GM19238 (cell line): ENCODE measurements at regions not wholly inside any gene's neighbourhood (a gene's known extent, or its start where the extent isn't known, plus 50 kb on each side); places are given as distances from the start of the nearest gene placed in this dataset.

Source experiments
- DNase-seq: peaks from one replicate; pipeline ENCODE4 v3.0.0; 2011; ENCODE audit warnings: low spot score; ENCODE audit not compliant: insufficient read length

DNA sequence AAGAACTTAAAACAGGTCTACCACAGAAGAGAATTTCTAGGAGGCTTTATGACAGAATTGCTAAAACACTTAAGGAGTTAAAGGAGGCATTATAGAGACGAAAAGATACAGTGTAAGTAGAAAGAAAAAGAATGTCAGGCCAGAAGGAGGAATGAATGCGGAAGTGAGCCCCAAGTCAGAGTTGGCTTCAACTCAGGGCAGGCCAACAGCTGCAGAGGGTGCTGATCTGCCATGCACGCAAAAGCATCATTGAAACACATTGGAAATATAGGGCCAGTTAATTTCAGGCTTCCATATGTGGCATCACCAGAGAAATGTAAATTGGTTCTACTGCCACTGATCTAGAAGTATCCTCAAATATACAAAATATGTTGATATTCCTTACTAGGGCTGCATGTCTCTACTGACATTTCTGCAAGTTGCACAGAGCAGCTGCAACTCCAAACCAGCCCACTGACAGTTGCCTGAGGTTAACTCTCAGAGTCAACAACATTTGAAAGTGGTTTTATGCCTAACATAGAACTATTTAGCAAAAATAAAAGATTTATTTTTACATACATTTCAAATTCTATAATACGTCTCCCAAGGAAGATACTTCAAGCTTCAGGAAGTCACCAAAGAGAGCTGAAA is 324.1 kb downstream of the C11orf87 start:
- no peak for DNase-seq

DNA sequence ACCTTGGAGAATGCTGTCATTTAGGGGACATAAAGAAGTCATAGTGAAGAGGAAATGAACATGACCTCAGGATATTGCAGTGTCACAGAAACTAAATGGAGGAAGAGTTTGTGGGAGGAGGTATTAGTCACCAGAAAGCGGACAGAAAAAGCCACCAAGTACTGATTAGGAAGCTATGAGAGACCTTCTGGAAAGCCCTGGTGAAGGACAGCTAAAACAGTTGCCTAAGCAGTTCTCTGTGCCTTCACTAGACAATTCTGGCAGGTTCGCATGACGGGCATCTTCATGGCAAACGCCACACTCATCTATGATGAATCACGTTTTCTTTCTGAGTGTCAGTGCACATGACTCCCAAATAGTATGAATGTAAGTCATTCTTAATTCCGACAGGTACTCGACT is 325.8 kb downstream of the C11orf87 start:
- no peak for DNase-seq

DNA sequence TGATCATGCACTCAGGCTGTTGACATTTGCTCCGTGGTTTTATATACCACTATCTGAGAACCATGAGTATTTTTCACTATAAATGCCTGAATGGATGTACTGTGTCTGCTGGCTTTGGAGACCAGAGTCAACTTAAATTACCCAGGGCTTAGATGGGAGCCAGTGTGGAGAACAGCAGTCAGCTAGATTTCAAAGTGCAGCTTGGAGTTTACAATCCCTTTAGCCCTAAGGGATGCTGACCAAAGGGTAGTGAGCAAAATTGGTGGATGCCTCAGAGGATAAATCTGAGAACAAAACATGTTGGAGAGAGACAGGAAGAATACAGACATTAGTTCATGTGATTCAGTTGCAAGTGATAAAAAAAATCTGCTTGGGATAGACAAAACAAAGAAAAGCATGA is 327.5 kb downstream of the C11orf87 start:
- DNase-seq: no peak

DNA sequence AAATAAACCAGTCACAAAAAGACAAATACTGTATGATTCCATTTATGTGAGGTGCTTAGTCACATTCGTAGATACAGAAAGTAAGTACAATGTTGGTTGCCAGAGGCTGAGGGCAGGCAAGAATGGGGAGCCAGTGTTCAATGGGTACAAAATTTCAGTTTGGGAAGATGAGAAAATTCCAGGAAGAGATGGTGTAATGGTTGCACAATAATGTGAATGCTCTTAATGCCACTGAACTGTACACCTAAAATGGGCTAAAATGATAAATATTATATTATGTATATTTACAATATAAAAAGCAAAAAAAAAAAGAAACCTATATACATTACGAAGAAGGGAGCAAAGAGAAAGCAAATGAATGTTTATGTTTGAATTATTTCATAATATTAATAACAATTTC is 329.0 kb downstream of the C11orf87 start:
- DNase-seq: no peak

DNA sequence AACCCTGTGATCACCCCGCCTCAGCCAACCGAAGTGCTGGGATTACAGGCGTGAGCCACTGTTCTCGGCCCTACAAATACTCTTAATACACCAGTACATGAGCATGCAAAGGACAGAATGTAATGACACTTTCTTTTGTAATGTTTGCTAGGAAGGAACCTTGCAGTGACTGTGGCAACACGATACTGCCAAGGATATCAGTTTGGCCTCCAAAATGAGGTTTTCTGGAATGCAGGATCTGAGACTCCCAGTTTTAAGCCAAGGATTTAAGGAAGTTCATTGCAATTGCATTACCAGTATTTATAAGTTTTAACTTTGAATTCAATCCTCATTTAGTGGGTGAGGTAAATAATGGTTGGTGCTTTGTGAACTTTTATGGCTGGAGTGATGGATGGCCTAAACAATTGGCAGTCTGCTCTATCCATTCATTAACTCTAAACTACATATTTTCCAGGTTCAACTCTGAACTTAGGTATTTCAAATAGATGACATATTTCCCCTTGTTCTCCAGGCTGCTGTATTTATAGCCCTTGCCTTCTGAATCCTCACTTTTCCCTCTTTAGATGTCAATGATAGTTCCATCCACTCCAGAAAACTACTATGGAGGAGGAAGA is 330.3 kb downstream of the C11orf87 start:
- DNase-seq: no peak

DNA sequence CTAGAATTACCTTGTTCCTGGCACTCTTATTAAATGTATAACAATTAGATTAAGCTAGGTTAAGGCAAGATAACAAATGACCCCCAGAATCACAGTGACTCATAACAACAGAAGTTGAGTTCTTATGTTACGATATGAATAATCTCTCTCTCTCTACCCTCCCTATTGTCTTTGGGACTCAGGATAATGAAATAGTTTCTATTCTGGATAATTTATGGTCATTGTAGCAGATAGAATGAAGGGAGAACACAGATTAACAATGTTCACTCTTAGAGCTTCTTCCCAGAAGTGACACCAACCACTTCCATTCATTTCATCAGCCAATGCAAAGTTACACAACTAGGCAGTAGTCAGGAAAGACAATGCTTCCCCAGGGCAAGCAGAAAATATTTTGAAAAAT is 334.5 kb downstream of the C11orf87 start:
- no peak for DNase-seq

DNA sequence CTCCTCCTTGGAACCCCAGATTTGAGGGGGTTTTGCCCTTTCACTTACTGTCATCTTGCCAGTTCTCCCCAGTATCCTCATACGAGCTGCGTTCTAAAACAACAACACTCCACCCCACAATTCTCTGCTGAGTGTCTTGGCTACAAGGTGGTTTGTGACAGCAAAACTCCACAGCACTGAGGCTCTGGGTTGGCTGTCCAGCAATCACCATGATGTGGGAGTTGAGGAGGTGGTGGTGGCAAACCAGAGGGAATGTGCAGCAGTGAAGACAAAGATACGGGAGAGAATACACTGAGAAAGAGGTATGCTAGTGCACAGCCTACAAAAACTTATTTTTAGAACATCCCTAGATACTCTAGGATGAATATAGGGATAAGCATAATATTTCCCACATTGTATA is 335.0 kb downstream of the C11orf87 start:
- no peak for DNase-seq

DNA sequence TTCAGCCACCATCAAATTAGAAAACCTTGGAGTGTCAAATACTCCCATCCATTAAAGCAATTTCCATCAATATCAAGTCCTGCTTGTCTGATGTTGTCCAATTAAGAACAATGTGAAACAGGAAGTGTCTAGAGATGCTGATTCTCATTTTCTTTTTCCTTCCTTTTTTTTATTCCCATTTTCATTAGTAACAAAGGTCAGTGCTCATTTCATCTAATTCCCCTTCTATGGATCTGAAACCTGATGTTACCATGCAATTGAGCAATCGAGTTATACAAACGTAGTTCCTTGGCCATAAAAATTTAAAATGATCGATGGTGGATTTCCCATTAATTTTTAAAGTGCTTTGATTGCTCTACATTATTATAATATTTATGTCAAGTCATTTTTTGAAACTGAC is 330.6 kb upstream of the ZC3H12C start:
- DNase-seq: no peak

DNA sequence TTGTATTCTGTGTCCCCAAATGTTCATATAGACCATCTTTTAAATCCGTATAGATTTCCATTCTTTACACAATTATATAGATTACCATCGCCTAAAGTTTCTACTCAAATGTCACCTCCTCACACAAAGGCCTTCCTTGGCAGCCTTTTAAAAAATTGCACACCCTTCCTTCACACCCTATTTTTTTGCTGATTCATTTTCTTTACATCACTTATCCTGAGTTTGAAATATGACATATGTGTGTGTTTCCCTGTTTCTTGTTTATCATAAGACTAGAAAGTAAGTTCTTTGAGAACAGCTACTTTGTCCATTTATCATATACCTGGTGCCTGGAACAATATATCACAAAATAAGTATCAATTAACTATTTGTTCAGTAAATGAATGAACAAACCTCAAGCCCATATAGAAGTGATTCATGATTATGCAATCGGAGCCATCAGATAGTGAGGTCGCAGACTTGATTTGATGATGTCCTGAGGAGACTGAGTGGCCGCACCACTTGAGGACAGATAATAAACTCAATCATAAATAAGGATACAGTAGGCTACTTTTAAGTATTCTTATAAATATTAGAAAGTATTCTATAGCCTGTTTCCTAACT is 327.4 kb upstream of the ZC3H12C start:
- no peak for DNase-seq

DNA sequence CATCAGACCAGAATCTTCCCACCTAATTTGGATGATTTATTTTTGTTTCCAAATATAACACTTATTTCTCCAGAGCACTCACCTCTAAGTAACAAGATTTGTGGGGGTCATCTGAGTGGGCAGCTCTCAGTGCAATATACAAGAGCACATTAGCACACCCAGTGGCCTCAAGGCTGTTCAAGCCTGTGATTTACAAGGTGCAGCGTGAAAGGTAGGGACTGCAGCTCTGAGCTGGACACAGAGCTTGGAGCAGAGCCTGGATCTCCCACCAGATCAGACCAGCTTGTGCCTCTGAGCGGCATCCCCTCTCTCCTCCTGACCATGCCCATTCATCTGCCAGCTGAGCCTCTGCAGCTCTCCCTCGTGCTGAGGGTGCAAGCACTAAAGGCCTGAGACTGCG is 323.3 kb upstream of the ZC3H12C start:
- no peak for DNase-seq

DNA sequence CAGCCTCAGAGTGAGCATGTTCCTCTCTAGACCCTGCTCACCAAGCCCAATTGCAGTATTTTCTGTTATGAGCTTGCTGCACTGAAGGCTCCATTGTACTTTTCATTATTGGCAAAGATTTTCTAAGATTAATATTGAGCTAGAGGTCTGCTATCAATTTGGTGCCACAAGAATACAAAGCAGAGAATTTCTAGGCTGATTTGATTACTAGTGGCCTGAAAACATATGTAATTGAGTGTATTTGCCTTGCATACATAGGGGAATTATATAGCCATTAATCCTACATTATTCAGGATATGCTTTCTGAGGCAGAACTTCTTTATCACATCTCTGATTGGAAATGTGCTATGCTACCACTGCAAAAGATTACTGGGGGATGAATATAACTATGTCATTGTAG is 322.9 kb upstream of the ZC3H12C start:
- no peak for DNase-seq

DNA sequence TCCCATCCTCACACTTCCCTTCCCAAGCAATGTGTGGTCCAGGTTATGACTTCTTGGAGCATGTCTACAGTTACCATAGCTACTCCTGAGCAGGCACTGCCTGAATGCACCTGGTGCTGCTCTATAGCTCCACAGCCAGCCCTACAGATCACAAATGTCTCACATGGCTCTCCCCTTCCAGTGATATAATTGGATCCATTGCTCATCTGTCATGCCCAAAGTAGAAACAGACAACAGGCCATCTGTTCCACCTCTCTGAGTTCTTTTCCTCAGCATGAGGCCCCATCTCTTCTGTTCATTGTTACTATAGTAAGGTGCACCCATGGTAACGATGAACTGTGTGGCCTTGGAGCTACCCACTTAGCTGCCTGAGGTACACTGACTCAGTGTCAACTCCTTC is 320.3 kb upstream of the ZC3H12C start:
- DNase-seq: no peak

DNA sequence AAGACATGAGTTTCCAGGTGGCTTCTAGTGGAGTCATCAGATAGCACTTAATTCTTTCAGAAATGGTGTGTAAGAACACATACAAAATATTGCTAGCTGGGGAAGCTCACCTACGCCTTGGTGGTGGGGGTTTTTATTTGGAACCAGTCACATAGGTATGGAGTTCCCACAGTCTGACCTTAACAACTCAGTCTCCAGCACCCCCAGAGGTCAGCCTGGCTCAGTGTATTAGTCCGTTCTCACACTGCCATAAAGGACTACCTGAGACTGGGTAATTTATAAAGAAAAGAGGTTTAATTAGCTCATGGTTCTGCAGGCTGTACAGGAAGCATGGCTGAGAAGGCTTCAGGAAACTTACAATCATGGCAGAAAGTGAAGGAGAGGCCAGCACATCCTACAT is 317.5 kb upstream of the ZC3H12C start:
- no peak for DNase-seq

DNA sequence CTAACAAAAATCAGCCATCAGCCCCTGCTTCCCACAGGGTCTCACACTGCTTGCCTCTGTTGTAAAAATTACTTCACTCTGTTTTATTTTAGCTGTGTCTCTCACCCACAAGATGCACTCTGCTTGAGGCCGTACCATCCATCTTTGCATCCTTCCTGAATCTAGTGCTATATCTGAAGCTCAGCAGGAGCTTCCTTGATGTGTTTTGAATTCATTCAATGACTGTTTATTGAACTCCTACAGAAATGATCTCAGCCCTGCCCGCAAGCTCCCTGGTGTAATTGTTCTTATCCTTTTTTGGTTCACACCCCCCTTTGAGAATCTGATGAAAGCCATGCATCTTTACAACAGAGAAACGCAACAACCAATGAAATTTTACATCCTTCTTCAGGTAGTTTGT is 310.2 kb upstream of the ZC3H12C start:
- DNase-seq: no peak

DNA sequence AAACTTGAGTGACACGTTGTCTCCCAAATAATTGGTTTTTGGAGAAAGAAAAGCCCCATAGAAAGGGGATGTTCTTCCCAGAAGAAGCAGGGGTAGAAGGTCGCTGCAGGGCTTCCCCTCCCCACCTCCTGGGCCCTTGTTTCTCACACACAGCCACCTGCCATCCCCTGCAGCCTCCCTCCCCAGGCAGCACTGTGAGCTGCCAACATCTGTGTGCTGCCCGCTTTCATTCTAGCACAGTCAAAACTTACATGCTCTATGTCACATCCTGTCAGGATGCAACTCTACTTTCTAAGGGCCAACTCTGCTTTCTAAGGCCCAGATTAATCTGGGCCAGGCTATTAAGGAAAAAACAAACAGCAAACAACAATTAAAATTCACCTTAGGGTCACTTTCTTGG is 309.4 kb upstream of the ZC3H12C start:
- DNase-seq: peak; percentile 19

DNA sequence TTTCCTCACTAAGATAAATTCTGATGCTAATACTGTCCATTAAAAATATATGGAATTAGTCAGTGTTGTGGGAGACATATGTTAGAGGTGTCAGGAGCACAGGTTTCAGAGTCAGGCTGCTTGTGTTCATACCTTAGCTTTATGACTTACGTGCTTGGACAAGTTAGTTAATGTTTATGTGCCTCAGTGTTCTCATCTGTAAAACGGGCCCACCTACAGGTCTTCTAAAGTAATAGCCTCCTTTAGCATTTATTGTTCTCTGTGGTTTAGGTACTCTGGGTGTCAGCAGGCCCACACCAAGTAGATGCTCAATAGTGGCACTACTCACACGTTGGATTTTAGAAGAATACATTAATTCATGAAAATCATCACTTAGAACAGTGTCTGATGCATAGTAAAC is 308.7 kb upstream of the ZC3H12C start:
- no peak for DNase-seq

DNA sequence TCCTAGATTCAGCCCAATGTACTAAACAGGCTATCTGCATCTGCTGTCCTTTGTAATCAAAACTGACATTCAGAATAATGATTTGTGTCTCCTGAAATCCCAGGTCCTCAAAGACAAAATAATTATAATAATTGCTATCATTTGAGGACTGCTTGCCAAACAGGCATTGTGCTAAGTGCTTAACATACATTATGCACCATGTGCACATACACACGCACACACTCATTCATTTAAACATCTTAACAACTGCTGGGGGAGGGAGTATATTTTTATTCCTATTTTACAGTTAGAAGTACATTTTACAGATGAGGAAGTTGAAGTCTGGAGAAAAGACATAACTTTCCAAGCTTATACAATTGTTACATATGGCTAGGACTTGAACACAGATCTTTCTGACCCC is 308.0 kb upstream of the ZC3H12C start:
- DNase-seq: no peak

DNA sequence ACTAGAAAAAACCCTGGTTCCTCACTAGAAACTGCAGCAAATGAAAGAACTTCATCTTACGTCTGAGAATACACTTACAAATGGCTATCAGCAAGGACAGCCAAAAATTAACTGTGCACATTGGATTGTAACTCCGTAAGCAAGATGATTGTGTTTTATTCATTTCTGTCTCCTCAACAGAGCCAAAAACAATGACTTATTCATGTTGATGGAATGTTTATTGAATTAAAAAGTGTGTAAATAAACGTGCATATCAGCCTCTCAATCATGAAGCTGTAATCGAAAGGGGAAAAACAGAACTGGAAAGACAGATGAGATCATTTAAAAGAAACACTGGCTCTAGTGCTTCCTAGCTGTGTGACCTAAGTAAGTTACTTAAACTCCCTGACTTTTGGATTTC is 307.5 kb upstream of the ZC3H12C start:
- DNase-seq: no peak

DNA sequence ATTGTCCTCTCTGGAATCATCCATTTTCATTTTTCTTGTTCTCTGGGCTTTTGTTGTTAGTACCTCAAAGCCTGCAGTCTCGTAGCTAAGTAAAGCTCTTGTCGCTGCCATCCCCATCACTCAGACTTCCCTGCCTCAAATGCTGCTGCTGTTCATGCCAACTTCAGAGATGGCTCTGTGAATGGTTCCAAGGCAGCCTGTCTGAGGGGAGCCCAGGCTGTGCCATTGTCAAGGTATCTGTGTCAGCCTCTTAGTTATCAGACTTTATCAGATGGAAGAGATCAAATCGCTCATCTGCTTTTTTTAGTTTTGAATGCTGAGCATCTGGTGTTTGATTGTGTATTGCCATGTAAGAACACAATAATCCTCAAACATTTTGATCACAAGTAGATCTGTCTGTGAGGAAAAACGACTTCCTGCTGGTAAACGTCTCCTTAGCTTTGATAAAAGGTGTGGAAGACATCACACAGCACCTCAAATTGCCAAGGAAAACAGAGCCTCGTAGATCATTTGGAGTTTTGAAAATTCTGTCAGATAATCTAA is 304.2 kb upstream of the ZC3H12C start:
- no peak for DNase-seq

DNA sequence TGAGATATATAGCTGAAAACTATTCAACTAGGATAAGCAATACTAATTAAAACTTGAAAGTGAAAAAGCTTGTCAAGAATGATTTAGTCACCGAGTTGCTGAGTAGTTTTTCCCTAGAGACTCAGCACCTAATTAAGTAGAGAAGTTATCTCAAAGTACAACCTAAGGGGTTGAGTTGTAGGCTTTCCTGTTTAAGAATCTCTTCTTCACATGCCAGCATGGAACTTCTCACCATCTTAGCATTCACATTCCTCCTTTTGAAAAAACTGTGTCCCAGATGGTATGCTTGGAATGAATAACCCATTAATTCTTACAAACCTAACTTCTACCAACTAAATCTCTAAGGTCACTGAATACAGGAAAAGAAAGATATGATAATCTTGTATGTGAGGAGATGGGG is 303.3 kb upstream of the ZC3H12C start:
- no peak for DNase-seq

DNA sequence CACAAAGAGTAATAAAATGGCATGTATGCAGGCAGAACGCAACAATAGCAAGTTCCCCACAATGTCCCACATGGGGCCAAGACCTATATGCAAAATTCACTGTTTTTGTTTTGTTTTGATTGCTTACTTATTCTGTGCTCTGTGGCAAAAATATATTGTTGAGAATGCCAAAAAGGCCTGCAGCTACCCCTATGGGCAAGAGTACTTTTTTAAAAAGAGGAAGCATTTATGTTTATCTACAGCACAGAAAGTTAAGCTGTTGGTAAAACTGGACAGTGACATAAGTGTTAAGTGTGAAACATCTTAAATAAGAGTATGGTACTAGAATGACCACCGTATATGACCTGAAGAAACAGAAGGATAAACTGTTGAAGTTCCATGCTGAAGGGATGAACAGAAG is 301.9 kb upstream of the ZC3H12C start:
- no peak for DNase-seq

DNA sequence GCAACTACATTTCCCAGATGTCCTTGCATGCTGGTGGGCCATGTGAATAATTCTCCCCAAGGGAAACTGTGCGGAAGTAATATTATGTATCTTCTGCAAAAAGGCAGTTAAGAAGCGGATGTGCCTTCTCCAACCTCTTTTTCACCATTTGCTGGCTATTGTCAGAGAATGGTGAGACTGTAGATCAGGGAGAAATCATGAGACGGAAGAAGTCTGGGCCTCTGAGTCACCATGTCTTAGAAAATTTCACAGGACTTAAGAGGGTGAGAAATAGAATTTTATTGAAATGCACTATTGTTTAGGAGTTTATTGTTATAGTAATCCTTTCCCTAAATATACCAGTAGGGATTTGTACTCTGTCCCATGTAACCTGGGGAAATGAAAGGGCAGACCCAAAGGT is 298.7 kb upstream of the ZC3H12C start:
- no peak for DNase-seq

DNA sequence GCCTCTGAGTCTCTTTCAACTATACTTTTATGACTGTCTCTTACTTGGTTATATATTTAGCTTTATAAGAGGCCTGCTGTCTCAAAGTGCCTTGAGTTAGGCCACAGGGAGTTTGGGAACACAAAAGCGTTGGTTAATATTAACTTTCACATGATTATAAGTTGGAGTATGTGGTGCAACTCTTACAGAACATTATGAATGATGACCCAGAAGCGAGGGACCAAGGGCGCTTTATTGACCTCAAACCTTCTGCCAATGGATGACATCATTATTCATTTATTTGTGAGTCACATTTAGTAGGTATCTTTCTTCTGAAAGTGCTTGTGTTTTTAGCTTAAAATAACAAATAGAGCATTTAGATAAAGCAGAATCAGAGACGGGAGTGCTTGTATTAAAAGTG is 298.0 kb upstream of the ZC3H12C start:
- no peak for DNase-seq
